ENCODE measurements at regions not wholly inside any gene's neighbourhood (a gene's known extent, or its start where the extent isn't known, plus 50 kb on each side); places are given as distances from the start of the nearest gene placed in this dataset.

- H3K27me3 ChIP-seq (replicated peaks; ENCODE audit: insufficient read depth) = no peaks in the 10 kb centered on the region
- no peaks in the 10 kb centered on the region for H3K36me3 ChIP-seq
- ATAC-seq (ENCODE audit: insufficient number of reproducible peaks, low FRiP score, low read depth) (no peak), DNase-seq (ENCODE audit: low spot score) (no peak)
- H3K27ac ChIP-seq = no peak overlapping the region
- no peak overlapping the region for H3K4me3 ChIP-seq
- H3K9me3 ChIP-seq = no peaks in the 10 kb centered on the region
- H3K4me1 ChIP-seq (ENCODE audit: control insufficient read depth in 1 of 2, low read depth in 2 of 2) = no peaks in the 10 kb centered on the region
- no peak for TF ChIP-seq CTCF (IDR thresholded peaks at IDR 0.05)
Observed at GRCh38 chr2:67246791-67247190, 150.3 kb upstream of the ETAA1 start.

- Histone ChIP-seq H3K27me3 (replicated peaks; ENCODE audit: insufficient read depth) (no peaks in the 10 kb centered on the region), H3K36me3 (no peaks in the 10 kb centered on the region), H3K4me3 (no peak overlapping the region), H3K27ac (no peak overlapping the region), H3K4me1 (ENCODE audit: control insufficient read depth in 1 of 2, low read depth in 2 of 2) (no peaks in the 10 kb centered on the region), H3K9me3 (no peaks in the 10 kb centered on the region)
- no peak for TF ChIP-seq CTCF (IDR thresholded peaks at IDR 0.05)
- no peak for ATAC-seq (ENCODE audit: insufficient number of reproducible peaks, low FRiP score, low read depth)
- no peak for DNase-seq (ENCODE audit: low spot score)
Observed at GRCh38 chr2:67251741-67252140, 145.4 kb upstream of the ETAA1 start.

- H3K4me3 ChIP-seq = no peak overlapping the region
- ATAC-seq (ENCODE audit: insufficient number of reproducible peaks, low FRiP score, low read depth) (no peak), DNase-seq (ENCODE audit: low spot score) (no peak)
- TF ChIP-seq CTCF (IDR thresholded peaks at IDR 0.05) = no peak
- peaks cover 11 to 16% of the 10 kb centered on the region in 2 donors for H3K4me1 ChIP-seq (ENCODE audit: control insufficient read depth in 1 of 2, low read depth in 2 of 2)
- no peaks in the 10 kb centered on the region for H3K27me3 ChIP-seq (replicated peaks; ENCODE audit: insufficient read depth)
- no peaks in the 10 kb centered on the region for H3K9me3 ChIP-seq
- H3K36me3 ChIP-seq = no peaks in the 10 kb centered on the region
- no peak overlapping the region for H3K27ac ChIP-seq
Observed at GRCh38 chr2:67255933-67256615, 141.1 kb upstream of the ETAA1 start.

- H3K27me3 ChIP-seq (replicated peaks; ENCODE audit: insufficient read depth) = no peaks in the 10 kb centered on the region
- H3K4me3 ChIP-seq = no peak overlapping the region
- no peaks in the 10 kb centered on the region for H3K36me3 ChIP-seq
- no peak for TF ChIP-seq CTCF (IDR thresholded peaks at IDR 0.05)
- H3K4me1 ChIP-seq (ENCODE audit: control insufficient read depth in 1 of 2, low read depth in 2 of 2) = peaks cover 11 to 22% of the 10 kb centered on the region in 2 donors
- DNase-seq (ENCODE audit: low spot score) (no peak), ATAC-seq (ENCODE audit: insufficient number of reproducible peaks, low FRiP score, low read depth) (no peak)
- no peaks in the 10 kb centered on the region for H3K9me3 ChIP-seq
- H3K27ac ChIP-seq = no peak overlapping the region
Observed at GRCh38 chr2:67256892-67257291, 140.2 kb upstream of the ETAA1 start.

GRCh38 chr2:67258122-67258521 lies 139.0 kb upstream of the ETAA1 start:
- H3K4me3 ChIP-seq = no peak overlapping the region
- H3K27me3 ChIP-seq (replicated peaks; ENCODE audit: insufficient read depth) = no peaks in the 10 kb centered on the region
- no peaks in the 10 kb centered on the region for H3K36me3 ChIP-seq
- no peak for ATAC-seq (ENCODE audit: insufficient number of reproducible peaks, low FRiP score, low read depth)
- peaks cover 11 to 22% of the 10 kb centered on the region in 2 donors for H3K4me1 ChIP-seq (ENCODE audit: control insufficient read depth in 1 of 2, low read depth in 2 of 2)
- no peak for DNase-seq (ENCODE audit: low spot score)
- H3K9me3 ChIP-seq = no peaks in the 10 kb centered on the region
- TF ChIP-seq CTCF (IDR thresholded peaks at IDR 0.05) = no peak
- H3K27ac ChIP-seq = no peak overlapping the region
